Sigmoid colon (tissue), 4 donors: ENCODE measurements at regions not wholly inside any gene's neighbourhood (a gene's known extent, or its start where the extent isn't known, plus 50 kb on each side); places are given as distances from the start of the nearest gene placed in this dataset.
"Not testable (repeated sequence)": the region's sequence is repeated elsewhere in the genome, so short reads cannot be mapped to it uniquely, and the experiment has no call there.

Source experiments
- CTCF ChIP-seq, 4 experiments: fragments of 450-650 bp in 3 of 4; fragments of 200-600 bp in 1 of 4; IDR thresholded peaks; one replicate each; pipeline ENCODE4 v1.5.1; 2016 to 2019; ENCODE audit warnings: antibody characterized with exemption in 4 of 4, mild to moderate bottlenecking in 3 of 4, moderate library complexity in 2 of 4
- EP300 ChIP-seq, 4 donors: sonication (generic); formaldehyde crosslinking; IDR thresholded peaks; one replicate each; pipeline ENCODE4 v1.6.1; 2017; ENCODE audit warnings: antibody characterized with exemption in 4 of 4

DNA sequence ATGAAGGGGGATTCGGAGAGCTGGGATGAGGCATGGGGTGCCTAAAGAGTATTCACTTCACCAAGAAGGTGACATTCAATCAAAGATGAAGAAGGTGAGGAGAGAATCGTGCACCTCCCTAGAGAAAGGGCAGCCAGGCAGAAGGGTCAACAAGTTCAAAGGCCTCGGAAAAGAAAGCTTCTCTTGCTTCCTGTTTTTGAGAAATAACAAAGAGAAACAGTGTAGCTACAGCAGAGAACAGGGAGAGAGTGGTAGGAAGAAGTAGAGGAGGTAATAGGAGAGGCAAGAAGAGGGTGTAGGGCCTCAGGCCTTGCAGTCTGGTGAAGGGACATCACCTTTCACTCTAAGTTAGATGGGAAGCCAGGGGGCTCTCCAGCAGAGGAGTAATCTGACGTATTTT, 97.0 kb upstream of the SEC22B start:
- TF ChIP-seq CTCF, EP300 (IDR thresholded peaks at IDR 0.05): not testable (repeated sequence)
